Lower leg skin (tissue), 3 donors: ENCODE measurements at regions not wholly inside any gene's neighbourhood (a gene's known extent, or its start where the extent isn't known, plus 50 kb on each side); places are given as distances from the start of the nearest gene placed in this dataset.

Experiments
- CTCF ChIP-seq, 3 donors: fragments of 450-650 bp; IDR thresholded peaks; one replicate each; pipeline ENCODE4 v1.5.1; 2016; ENCODE audit warnings: antibody characterized with exemption in 3 of 3, mild to moderate bottlenecking in 3 of 3, moderate library complexity in 2 of 3
- POLR2A ChIP-seq, 2 donors: fragments of 450-650 bp; IDR thresholded peaks; one replicate each; pipeline ENCODE4 v1.6.1; 2016 to 2017; ENCODE audit warnings: antibody characterized with exemption in 2 of 2, mild to moderate bottlenecking in 1 of 2, moderate library complexity in 1 of 2

DNA sequence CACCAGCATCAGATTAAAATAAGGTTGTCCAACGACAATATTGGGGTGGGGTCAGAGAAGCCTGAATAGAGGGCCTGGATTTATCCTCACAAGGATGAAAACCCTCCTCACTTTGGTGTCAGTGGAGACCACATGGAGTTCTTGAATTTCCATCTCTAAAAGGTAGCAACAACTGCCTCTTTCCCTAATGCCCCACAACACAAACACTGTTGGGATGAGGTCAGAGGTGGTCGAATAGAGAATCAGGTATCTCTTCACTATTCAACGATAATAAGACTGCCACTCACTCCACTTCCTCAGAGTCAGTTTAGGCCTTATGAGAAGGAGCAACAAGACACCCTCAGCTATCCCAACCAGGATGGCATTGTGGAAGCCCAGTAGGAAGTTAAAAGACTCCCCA, 596.1 kb downstream of the HTR1B start:
- no peak for TF ChIP-seq CTCF (IDR thresholded peaks at IDR 0.05)
- no peak for TF ChIP-seq POLR2A (IDR thresholded peaks at IDR 0.05)
